HFFc6 (cell line): ENCODE measurements at regions not wholly inside any gene's neighbourhood (a gene's known extent, or its start where the extent isn't known, plus 50 kb on each side); places are given as distances from the start of the nearest gene placed in this dataset.
"Not testable (repeated sequence)": the region's sequence is repeated elsewhere in the genome, so short reads cannot be mapped to it uniquely, and the experiment has no call there.

Experiments used
- DNase-seq: peaks from one replicate; pipeline ENCODE4 v3.0.0-alpha.2; 2018
- H3K27ac Mint-ChIP-seq: 2 replicates; pipeline ENCODE4 v1.8.0; 2020; ENCODE audit warnings: mild to moderate bottlenecking, mixed read lengths
- H3K27me3 Mint-ChIP-seq: 2 replicates; pipeline ENCODE4 v1.8.0; 2021; ENCODE audit warnings: mild to moderate bottlenecking, moderate library complexity, mixed read lengths; ENCODE audit not compliant: insufficient read depth
- H3K36me3 Mint-ChIP-seq: 2 replicates; pipeline ENCODE4 v1.8.0; 2021; ENCODE audit warnings: low read depth, mixed read lengths
- H3K4me1 Mint-ChIP-seq: 2 replicates; pipeline ENCODE4 v1.8.0; 2020; ENCODE audit warnings: low read depth, mixed read lengths
- H3K4me3 Mint-ChIP-seq: 2 replicates; pipeline ENCODE4 v1.8.0; 2020; ENCODE audit warnings: mild to moderate bottlenecking, moderate library complexity, mixed read lengths
- H3K9me3 Mint-ChIP-seq: 2 replicates; pipeline ENCODE4 v1.8.0; 2020; ENCODE audit warnings: mild to moderate bottlenecking, mixed read lengths
- CTCF ChIP-seq: fragments of 200-600 bp; sonication (generic); IDR thresholded peaks from 2 replicates; pipeline ENCODE4 v1.5.0; 2021; ENCODE audit warnings: antibody characterized with exemption, mild to moderate bottlenecking

DNA sequence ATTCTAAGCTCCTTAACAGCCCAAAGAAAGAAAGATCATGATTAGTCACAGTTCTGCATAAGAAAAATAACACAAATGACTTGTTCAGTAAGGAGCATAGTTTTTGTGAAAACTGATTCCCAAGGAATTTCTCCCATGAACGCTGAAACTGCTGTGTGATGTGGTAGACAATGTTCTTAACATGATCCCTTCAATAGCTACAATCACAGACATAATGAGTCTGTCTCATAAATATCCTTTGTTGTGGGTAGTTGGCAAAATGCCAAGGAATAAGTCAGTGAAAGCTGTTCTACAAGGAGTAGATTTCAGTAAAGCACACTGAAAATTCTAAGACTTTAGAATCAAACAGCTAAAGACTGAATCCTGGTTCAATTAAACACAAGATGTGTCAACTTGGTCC, 404.8 kb downstream of the HLX start:
- H3K27me3 Mint-ChIP-seq, result no peaks in the 10 kb centered on the region
- no peaks in the 10 kb centered on the region for H3K9me3 Mint-ChIP-seq
- H3K36me3 Mint-ChIP-seq, result no peaks in the 10 kb centered on the region
- no peak overlapping the region for H3K27ac Mint-ChIP-seq
- no peak for TF ChIP-seq CTCF
- no peak overlapping the region for H3K4me3 Mint-ChIP-seq
- H3K4me1 Mint-ChIP-seq, result peaks cover 16% of the 10 kb centered on the region
- DNase-seq, result peak; percentile 50

GRCh38 chr1:221284991-221285390, 405.7 kb downstream of the HLX start:
- H3K4me1 Mint-ChIP-seq, result peaks cover 11% of the 10 kb centered on the region
- not testable (repeated sequence) for H3K36me3 Mint-ChIP-seq, DNase-seq, H3K27me3 Mint-ChIP-seq, H3K9me3 Mint-ChIP-seq, H3K4me3 Mint-ChIP-seq, H3K27ac Mint-ChIP-seq

- not testable (repeated sequence) for H3K27ac Mint-ChIP-seq, H3K9me3 Mint-ChIP-seq, DNase-seq, H3K4me3 Mint-ChIP-seq, H3K36me3 Mint-ChIP-seq, H3K27me3 Mint-ChIP-seq
- H3K4me1 Mint-ChIP-seq, result peaks cover 15% of the 10 kb centered on the region
These were observed 406.4 kb downstream of the HLX start for GRCh38 chr1:221285458-221286210.

DNA sequence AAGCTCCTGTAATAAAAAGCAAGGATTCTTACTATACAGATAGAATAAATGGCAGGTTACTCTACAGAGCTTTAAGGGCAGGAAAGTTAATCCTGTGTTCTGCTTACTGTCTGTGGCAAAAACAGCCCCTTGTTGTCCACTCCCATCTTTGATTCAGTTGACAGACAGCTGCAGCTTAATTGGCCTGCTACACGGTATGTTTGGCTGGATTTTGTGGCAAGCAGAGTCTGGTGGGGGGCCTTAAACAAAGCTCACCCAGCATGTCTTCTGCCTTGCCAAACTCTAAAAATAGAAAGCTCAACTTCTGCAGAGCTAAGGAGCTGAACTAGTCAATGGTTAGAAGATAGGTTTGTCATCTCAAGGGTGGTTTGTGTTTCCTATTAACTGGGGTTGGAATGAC, 407.2 kb downstream of the HLX start:
- Mint-ChIP-seq H3K4me1 (peaks cover 21% of the 10 kb centered on the region), H3K4me3 (no peak overlapping the region), H3K27ac (no peak overlapping the region), H3K27me3 (no peaks in the 10 kb centered on the region), H3K9me3 (no peaks in the 10 kb centered on the region), H3K36me3 (no peaks in the 10 kb centered on the region)
- no peak for TF ChIP-seq CTCF
- no peak for DNase-seq

- H3K27ac Mint-ChIP-seq, result no peak overlapping the region
- TF ChIP-seq CTCF, result no peak
- no peak overlapping the region for H3K4me3 Mint-ChIP-seq
- DNase-seq, result no peak
- peaks cover 12% of the 10 kb centered on the region for H3K4me1 Mint-ChIP-seq
- no peaks in the 10 kb centered on the region for H3K36me3 Mint-ChIP-seq
- no peaks in the 10 kb centered on the region for H3K9me3 Mint-ChIP-seq
- peaks cover 2% of the 10 kb centered on the region; the same call in 1 of the 2 replicates for H3K27me3 Mint-ChIP-seq
These were observed 409.9 kb downstream of the HLX start for GRCh38 chr1:221289103-221289502.

- Mint-ChIP-seq H3K4me1 (peaks cover 10% of the 10 kb centered on the region; the same call in 1 of the 2 replicates), H3K36me3 (no peaks in the 10 kb centered on the region), H3K27me3 (peaks cover 2% of the 10 kb centered on the region; the same call in 1 of the 2 replicates), H3K9me3 (no peaks in the 10 kb centered on the region), H3K4me3 (no peak overlapping the region), H3K27ac (no peak overlapping the region)
- DNase-seq, result no peak
- no peak for TF ChIP-seq CTCF
These were observed 411.4 kb downstream of the HLX start for GRCh38 chr1:221290669-221291068.
